CD8-positive, alpha-beta memory T cell (primary cell): ENCODE measurements at regions not wholly inside any gene's neighbourhood (a gene's known extent, or its start where the extent isn't known, plus 50 kb on each side); places are given as distances from the start of the nearest gene placed in this dataset.

ENCODE experiments used
- CTCF ChIA-PET: fragments of 350-600 bp; sonication (Branson Sonifier 250); formaldehyde crosslinking; loops from one replicate; lab custom pipeline; 2021; ENCODE audit warnings: antibody characterized with exemption; lab: Charles Lee
- POLR2A ChIA-PET: fragments of 350-600 bp; sonication (Branson Sonifier 250); formaldehyde crosslinking; loops from one replicate; lab custom pipeline; 2021; ENCODE audit warnings: antibody characterized with exemption; lab: Charles Lee
- DNase-seq, 5 donors: peaks; one replicate each; pipeline versions ENCODE4 v3.0.0 to v3.0.0-alpha.2; 2020 to 2022; ENCODE audit warnings: mixed read lengths in 1 of 5
- H3K27ac ChIP-seq: one replicate; pipeline ENCODE4 v1.7.0; 2013; ENCODE audit warnings: low read depth, mild to moderate bottlenecking, low read length, moderate library complexity
- H3K27me3 ChIP-seq: 2 replicates; pipeline ENCODE4 v1.7.0; 2013; ENCODE audit warnings: low read length, mild to moderate bottlenecking; ENCODE audit not compliant: insufficient read depth, poor library complexity, severe bottlenecking
- H3K36me3 ChIP-seq: 2 replicates; pipeline ENCODE4 v1.7.0; 2013; ENCODE audit warnings: mild to moderate bottlenecking, low read length, moderate library complexity; ENCODE audit not compliant: insufficient read depth
- H3K4me1 ChIP-seq: 2 replicates; pipeline ENCODE4 v1.7.0; 2013; ENCODE audit warnings: mild to moderate bottlenecking, low read length, moderate library complexity; ENCODE audit not compliant: insufficient read depth
- H3K4me3 ChIP-seq: 2 replicates; pipeline ENCODE4 v1.7.0; 2013; ENCODE audit warnings: mild to moderate bottlenecking, low read length
- H3K9me3 ChIP-seq: 2 replicates; pipeline ENCODE4 v1.7.0; 2013; ENCODE audit warnings: mild to moderate bottlenecking, low read length
- H3K27ac Mint-ChIP-seq, 8 donors: one replicate each; pipeline ENCODE4 v1.8.0; 2020 to 2021; ENCODE audit warnings: mixed read lengths in 8 of 8, mild to moderate bottlenecking in 6 of 8, inconsistent platforms in 3 of 8, moderate library complexity in 3 of 8
- H3K27me3 Mint-ChIP-seq, 2 donors: one replicate each; pipeline ENCODE4 v1.8.0; 2020 to 2021; ENCODE audit warnings: mixed read lengths in 2 of 2, mild to moderate bottlenecking in 1 of 2, moderate library complexity in 1 of 2
- H3K36me3 Mint-ChIP-seq, 3 donors: one replicate each; pipeline ENCODE4 v1.8.0; 2020 to 2021; ENCODE audit warnings: mixed read lengths in 3 of 3, inconsistent platforms in 1 of 3, mild to moderate bottlenecking in 1 of 3
- H3K4me1 Mint-ChIP-seq, 3 donors: one replicate each; pipeline ENCODE4 v1.8.0; 2020 to 2021; ENCODE audit warnings: mixed read lengths in 3 of 3, inconsistent platforms in 1 of 3, mild to moderate bottlenecking in 1 of 3
- H3K4me3 Mint-ChIP-seq, 7 donors: one replicate each; pipeline ENCODE4 v1.8.0; 2020 to 2021; ENCODE audit warnings: mixed read lengths in 7 of 7, mild to moderate bottlenecking in 6 of 7, moderate library complexity in 4 of 7, inconsistent platforms in 2 of 7
- H3K9me3 Mint-ChIP-seq, 5 donors: one replicate each; pipeline ENCODE4 v1.8.0; 2020 to 2022; ENCODE audit warnings: mixed read lengths in 5 of 5, mild to moderate bottlenecking in 3 of 5, moderate library complexity in 2 of 5, inconsistent platforms in 1 of 5

GRCh38 chr20:52439375-52439774 lies 247.8 kb upstream of the ZFP64 start:
- DNase-seq: no peak
- Histone ChIP-seq H3K9me3 (no peaks in the 10 kb centered on the region), H3K4me3 (no peak overlapping the region), H3K27ac (no peak overlapping the region), H3K27me3 (no peaks in the 10 kb centered on the region), H3K4me1 (no peaks in the 10 kb centered on the region), H3K36me3 (no peaks in the 10 kb centered on the region)
- CTCF ChIA-PET: interaction anchor here (1.9 kb wide), 1 partner anchor 127 kb away, joined by 16 read pairs; no protein-coding TSS in a partner anchor
- Mint-ChIP-seq H3K36me3 (peaks cover 0 to 3% (median 0%) of the 10 kb centered on the region in 3 donors), H3K4me1 (peaks cover 7 to 13% (median 12%) of the 10 kb centered on the region in 3 donors), H3K27me3 (peaks cover 1 to 11% of the 10 kb centered on the region in 2 donors), H3K9me3 (peaks cover 0 to 3% (median 0%) of the 10 kb centered on the region in 5 donors), H3K4me3 (no peak overlapping the region), H3K27ac (peak overlapping the region in 1 of 8 donors; percentile 41)
- POLR2A ChIA-PET: no interaction called here

GRCh38 chr20:52438326-52438963 lies 246.9 kb upstream of the ZFP64 start:
- H3K27ac ChIP-seq: no peak overlapping the region
- H3K27me3 ChIP-seq: no peaks in the 10 kb centered on the region
- peak in 3 of 5 donors; percentile 6 to 53 (median 38) for DNase-seq
- peak overlapping the region in 4 of 7 donors; percentile 49 to 76 (median 66) for H3K4me3 Mint-ChIP-seq
- peaks cover 7 to 13% (median 12%) of the 10 kb centered on the region in 3 donors for H3K4me1 Mint-ChIP-seq
- H3K4me1 ChIP-seq: no peaks in the 10 kb centered on the region
- H3K27ac Mint-ChIP-seq: peak overlapping the region in 6 of 8 donors; percentile 51 to 93 (median 76)
- H3K9me3 Mint-ChIP-seq: peaks cover 0 to 3% (median 0%) of the 10 kb centered on the region in 5 donors
- H3K36me3 ChIP-seq: no peaks in the 10 kb centered on the region
- peaks cover 1 to 10% of the 10 kb centered on the region in 2 donors for H3K27me3 Mint-ChIP-seq
- ChIA-PET POLR2A (no interaction called here), CTCF (interaction anchor here (0.8 to 2.5 kb wide), 5 partner anchors 12 to 132 kb away, joined by 3 to 16 read pairs (median 3); no protein-coding TSS in a partner anchor)
- no peak overlapping the region for H3K4me3 ChIP-seq
- H3K9me3 ChIP-seq: no peaks in the 10 kb centered on the region
- peaks cover 0 to 3% (median 0%) of the 10 kb centered on the region in 3 donors for H3K36me3 Mint-ChIP-seq

- Mint-ChIP-seq H3K9me3 (peaks cover 0 to 3% (median 0%) of the 10 kb centered on the region in 5 donors), H3K4me3 (no peak overlapping the region), H3K4me1 (peaks cover 7 to 13% (median 12%) of the 10 kb centered on the region in 3 donors), H3K36me3 (peaks cover 0 to 2% (median 0%) of the 10 kb centered on the region in 3 donors), H3K27me3 (no peaks in the 10 kb centered on the region), H3K27ac (no peak overlapping the region)
- CTCF ChIA-PET: no interaction called here
- Histone ChIP-seq H3K4me1 (no peaks in the 10 kb centered on the region), H3K36me3 (no peaks in the 10 kb centered on the region), H3K9me3 (no peaks in the 10 kb centered on the region), H3K27ac (no peak overlapping the region), H3K4me3 (no peak overlapping the region), H3K27me3 (no peaks in the 10 kb centered on the region)
- POLR2A ChIA-PET: no interaction called here
- DNase-seq: no peak
Measured at GRCh38 chr20:52434453-52434852, 242.9 kb upstream of the ZFP64 start.

- no peak for DNase-seq
- Histone ChIP-seq H3K4me3 (no peak overlapping the region), H3K27ac (no peak overlapping the region), H3K9me3 (no peaks in the 10 kb centered on the region), H3K4me1 (no peaks in the 10 kb centered on the region), H3K36me3 (no peaks in the 10 kb centered on the region), H3K27me3 (no peaks in the 10 kb centered on the region)
- Mint-ChIP-seq H3K27ac (no peak overlapping the region), H3K4me1 (peaks cover 7 to 11% (median 10%) of the 10 kb centered on the region in 3 donors), H3K4me3 (no peak overlapping the region), H3K9me3 (peaks cover 0 to 3% (median 0%) of the 10 kb centered on the region in 5 donors), H3K36me3 (peaks cover 0 to 2% (median 0%) of the 10 kb centered on the region in 3 donors), H3K27me3 (no peaks in the 10 kb centered on the region)
- ChIA-PET CTCF (no interaction called here), POLR2A (no interaction called here)
Measured at GRCh38 chr20:52434041-52434425, 242.5 kb upstream of the ZFP64 start.

GRCh38 chr20:52433326-52434040 lies 241.9 kb upstream of the ZFP64 start:
- ChIA-PET POLR2A (interaction anchor here (0.6 kb wide), 1 partner anchor 1675 kb away, joined by 3 read pairs; no protein-coding TSS in a partner anchor), CTCF (no interaction called here)
- Histone ChIP-seq H3K9me3 (no peaks in the 10 kb centered on the region), H3K27me3 (no peaks in the 10 kb centered on the region), H3K36me3 (no peaks in the 10 kb centered on the region), H3K4me3 (no peak overlapping the region), H3K27ac (no peak overlapping the region), H3K4me1 (no peaks in the 10 kb centered on the region)
- Mint-ChIP-seq H3K27me3 (no peaks in the 10 kb centered on the region), H3K4me3 (no peak overlapping the region), H3K9me3 (peaks cover 0 to 5% (median 0%) of the 10 kb centered on the region in 5 donors), H3K4me1 (peaks cover 4 to 6% (median 5%) of the 10 kb centered on the region in 3 donors), H3K27ac (peak overlapping the region in 1 of 8 donors; percentile 5), H3K36me3 (peaks cover 0 to 2% (median 0%) of the 10 kb centered on the region in 3 donors)
- no peak for DNase-seq

- no peaks in the 10 kb centered on the region for H3K27me3 Mint-ChIP-seq
- no peaks in the 10 kb centered on the region for H3K36me3 ChIP-seq
- CTCF ChIA-PET: no interaction called here
- H3K4me1 ChIP-seq: no peaks in the 10 kb centered on the region
- no peak overlapping the region for H3K27ac ChIP-seq
- no peaks in the 10 kb centered on the region for H3K9me3 ChIP-seq
- no peak overlapping the region for H3K4me3 Mint-ChIP-seq
- no peak overlapping the region for H3K27ac Mint-ChIP-seq
- H3K4me1 Mint-ChIP-seq: no peaks in the 10 kb centered on the region
- H3K36me3 Mint-ChIP-seq: peaks cover 0 to 2% (median 0%) of the 10 kb centered on the region in 3 donors
- peaks cover 0 to 5% (median 0%) of the 10 kb centered on the region in 5 donors for H3K9me3 Mint-ChIP-seq
- DNase-seq: no peak
- no peak overlapping the region for H3K4me3 ChIP-seq
- no peaks in the 10 kb centered on the region for H3K27me3 ChIP-seq
- POLR2A ChIA-PET: interaction anchor here (0.6 kb wide), 1 partner anchor 1675 kb away, joined by 3 read pairs; no protein-coding TSS in a partner anchor
Measured at GRCh38 chr20:52432740-52433139, 241.2 kb upstream of the ZFP64 start.

GRCh38 chr20:52429029-52429428 lies 237.4 kb upstream of the ZFP64 start:
- H3K4me1 Mint-ChIP-seq: peaks cover 0 to 5% (median 0%) of the 10 kb centered on the region in 3 donors
- H3K27ac Mint-ChIP-seq: peak overlapping the region in 1 of 8 donors; percentile 20
- peaks cover 0 to 5% (median 0%) of the 10 kb centered on the region in 5 donors for H3K9me3 Mint-ChIP-seq
- no peak overlapping the region for H3K4me3 Mint-ChIP-seq
- ChIA-PET POLR2A (no interaction called here), CTCF (no interaction called here)
- Histone ChIP-seq H3K27ac (no peak overlapping the region), H3K4me3 (no peak overlapping the region), H3K36me3 (no peaks in the 10 kb centered on the region), H3K9me3 (no peaks in the 10 kb centered on the region), H3K27me3 (no peaks in the 10 kb centered on the region), H3K4me1 (no peaks in the 10 kb centered on the region)
- peaks cover 0 to 2% (median 0%) of the 10 kb centered on the region in 3 donors for H3K36me3 Mint-ChIP-seq
- DNase-seq: no peak
- peaks cover 0 to 1% of the 10 kb centered on the region in 2 donors for H3K27me3 Mint-ChIP-seq

GRCh38 chr20:52427960-52428359 lies 236.4 kb upstream of the ZFP64 start:
- POLR2A ChIA-PET: no interaction called here
- Histone ChIP-seq H3K9me3 (no peaks in the 10 kb centered on the region), H3K27me3 (no peaks in the 10 kb centered on the region), H3K4me1 (no peaks in the 10 kb centered on the region), H3K4me3 (no peak overlapping the region), H3K27ac (no peak overlapping the region), H3K36me3 (no peaks in the 10 kb centered on the region)
- Mint-ChIP-seq H3K27ac (no peak overlapping the region), H3K36me3 (peaks cover 0 to 2% (median 0%) of the 10 kb centered on the region in 3 donors), H3K9me3 (peaks cover 0 to 7% (median 0%) of the 10 kb centered on the region in 5 donors), H3K4me1 (peaks cover 0 to 5% (median 0%) of the 10 kb centered on the region in 3 donors), H3K27me3 (peaks cover 0 to 1% of the 10 kb centered on the region in 2 donors), H3K4me3 (no peak overlapping the region)
- DNase-seq: no peak
- CTCF ChIA-PET: no interaction called here
